ENCODE measurements at regions not wholly inside any gene's neighbourhood (a gene's known extent, or its start where the extent isn't known, plus 50 kb on each side); places are given as distances from the start of the nearest gene placed in this dataset.

GRCh38 chr2:224198436-224198835 is 159.3 kb upstream of the SERPINE2 start:
- TF ChIP-seq CTCF (optimal IDR thresholded peaks at IDR 0.05 in 1 of 3, IDR thresholded peaks at IDR 0.05 in 1 of 3, conservative IDR thresholded peaks at IDR 0.05 in 1 of 3; ENCODE audit: extremely low read depth in 1 of 3, insufficient read depth in 2 of 3, low read length in 3 of 3), result no peak
- TF ChIP-seq EZH2 (IDR thresholded peaks at IDR 0.05; ENCODE audit: low read length), result no peak
